ENCODE measurements at regions not wholly inside any gene's neighbourhood (a gene's known extent, or its start where the extent isn't known, plus 50 kb on each side); places are given as distances from the start of the nearest gene placed in this dataset.
"Not testable (repeated sequence)": the region's sequence is repeated elsewhere in the genome, so short reads cannot be mapped to it uniquely, and the experiment has no call there.

GRCh38 chr6:155628306-155628705, 172.7 kb upstream of the NOX3 start:
- no peak for DNase-seq (ENCODE audit: low spot score in 2 of 2)
- no peak overlapping the region for H3K27ac ChIP-seq
- intact Hi-C loops (cut with DNase I; ENCODE audit: low total_unique reads) = no loop called here
- H3K27me3 ChIP-seq = no peaks in the 10 kb centered on the region
- no peaks in the 10 kb centered on the region for H3K9me3 ChIP-seq
- H3K4me3 ChIP-seq = no peak overlapping the region
- no peak for TF ChIP-seq POLR2A (IDR thresholded peaks at IDR 0.05)
- no peak for TF ChIP-seq CTCF (IDR thresholded peaks at IDR 0.05)
- no peak for TF ChIP-seq POLR2AphosphoS5 (IDR thresholded peaks at IDR 0.05)
- H3K4me1 ChIP-seq = no peaks in the 10 kb centered on the region
- H3K36me3 ChIP-seq = no peaks in the 10 kb centered on the region

- H3K27ac ChIP-seq; H3K9me3 ChIP-seq; H3K36me3 ChIP-seq; H3K4me1 ChIP-seq; H3K4me3 ChIP-seq; DNase-seq (ENCODE audit: low spot score in 2 of 2); H3K27me3 ChIP-seq; intact Hi-C loops (cut with DNase I; ENCODE audit: low total_unique reads): not testable (repeated sequence)
These were observed 172.1 kb upstream of the NOX3 start for GRCh38 chr6:155627722-155628212.

GRCh38 chr6:155623450-155624178, 168.0 kb upstream of the NOX3 start:
- no peak overlapping the region for H3K4me3 ChIP-seq
- H3K4me1 ChIP-seq = no peaks in the 10 kb centered on the region
- no peaks in the 10 kb centered on the region for H3K9me3 ChIP-seq
- DNase-seq (ENCODE audit: low spot score in 2 of 2) = no peak
- H3K36me3 ChIP-seq = no peaks in the 10 kb centered on the region
- no peak overlapping the region for H3K27ac ChIP-seq
- TF ChIP-seq POLR2A (IDR thresholded peaks at IDR 0.05) = no peak
- intact Hi-C loops (cut with DNase I; ENCODE audit: low total_unique reads) = no loop called here
- no peaks in the 10 kb centered on the region for H3K27me3 ChIP-seq

- H3K4me3 ChIP-seq = no peak overlapping the region
- no peak for TF ChIP-seq POLR2A (IDR thresholded peaks at IDR 0.05)
- no peak for TF ChIP-seq CTCF (IDR thresholded peaks at IDR 0.05)
- no peak for TF ChIP-seq POLR2AphosphoS5 (IDR thresholded peaks at IDR 0.05)
- DNase-seq (ENCODE audit: low spot score in 2 of 2) = no peak
- H3K4me1 ChIP-seq = no peaks in the 10 kb centered on the region
- H3K9me3 ChIP-seq = peaks cover 42 to 68% of the 10 kb centered on the region in 2 donors
- H3K27me3 ChIP-seq = no peaks in the 10 kb centered on the region
- intact Hi-C loops (cut with DNase I; ENCODE audit: low total_unique reads) = no loop called here
- no peak overlapping the region for H3K27ac ChIP-seq
- no peaks in the 10 kb centered on the region for H3K36me3 ChIP-seq
These were observed 159.0 kb upstream of the NOX3 start for GRCh38 chr6:155614606-155615005.

- H3K27ac ChIP-seq = no peak overlapping the region
- H3K4me3 ChIP-seq = no peak overlapping the region
- peaks cover 42 to 68% of the 10 kb centered on the region in 2 donors for H3K9me3 ChIP-seq
- H3K27me3 ChIP-seq = no peaks in the 10 kb centered on the region
- H3K4me1 ChIP-seq = no peaks in the 10 kb centered on the region
- intact Hi-C loops (cut with DNase I; ENCODE audit: low total_unique reads) = no loop called here
- no peak for DNase-seq (ENCODE audit: low spot score in 2 of 2)
- H3K36me3 ChIP-seq = no peaks in the 10 kb centered on the region
- TF ChIP-seq CTCF (IDR thresholded peaks at IDR 0.05) = no peak
- no peak for TF ChIP-seq POLR2AphosphoS5 (IDR thresholded peaks at IDR 0.05)
- no peak for TF ChIP-seq POLR2A (IDR thresholded peaks at IDR 0.05)
These were observed 156.1 kb upstream of the NOX3 start for GRCh38 chr6:155611742-155612141.

GRCh38 chr6:155604991-155605390, 149.4 kb upstream of the NOX3 start:
- TF ChIP-seq POLR2AphosphoS5 (IDR thresholded peaks at IDR 0.05) (no peak), CTCF (IDR thresholded peaks at IDR 0.05) (no peak), POLR2A (IDR thresholded peaks at IDR 0.05) (no peak)
- no peak for DNase-seq (ENCODE audit: low spot score in 2 of 2)
- Histone ChIP-seq H3K27me3 (no peaks in the 10 kb centered on the region), H3K9me3 (peaks cover 3% of the 10 kb centered on the region in 2 donors), H3K36me3 (no peaks in the 10 kb centered on the region), H3K27ac (no peak overlapping the region), H3K4me3 (no peak overlapping the region), H3K4me1 (no peaks in the 10 kb centered on the region)
- intact Hi-C loops (cut with DNase I; ENCODE audit: low total_unique reads) = no loop called here

Measured in breast epithelium (tissue), 4 donors.